Vagina (tissue), 2 donors: ENCODE measurements at regions not wholly inside any gene's neighbourhood (a gene's known extent, or its start where the extent isn't known, plus 50 kb on each side); places are given as distances from the start of the nearest gene placed in this dataset.

Experiments
- POLR2AphosphoS5 ChIP-seq, 2 donors: sonication (generic); formaldehyde crosslinking; IDR thresholded peaks; one replicate each; pipeline ENCODE4 v1.9.0; 2017; ENCODE audit warnings: antibody characterized with exemption in 2 of 2, mild to moderate bottlenecking in 2 of 2, low read depth in 1 of 2; ENCODE audit not compliant: insufficient read depth in 1 of 2
- TF ChIP-seq, protein P1 (sequence below), 3 experiments: fragments of 450-650 bp in 2 of 3; fragments of 200-600 bp in 1 of 3; sonication (generic) in 1 of 3; IDR thresholded peaks; one replicate each; pipeline ENCODE4 v1.5.1; 2017 to 2019; ENCODE audit warnings: antibody characterized with exemption in 3 of 3, mild to moderate bottlenecking in 2 of 3, moderate library complexity in 2 of 3

DNA sequence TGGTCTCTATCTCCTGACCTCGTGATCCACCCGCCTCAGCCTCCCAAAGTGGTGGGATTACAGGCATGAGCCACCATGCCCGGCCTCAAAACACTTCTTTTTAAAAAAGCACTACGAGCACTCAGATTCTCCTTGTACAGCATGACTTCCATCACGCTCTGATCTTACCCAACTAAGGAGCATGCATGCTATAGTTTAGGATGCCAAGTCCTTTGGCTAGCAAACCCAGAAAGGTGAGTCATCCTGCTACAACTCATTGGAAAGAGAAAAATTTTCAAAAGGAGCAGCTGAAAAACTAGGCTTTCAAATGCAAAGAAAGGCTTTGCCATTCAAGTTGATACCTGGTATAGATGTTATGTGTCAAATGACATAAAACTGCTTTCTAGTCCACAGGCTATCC, 70.3 kb upstream of the PRICKLE2 start:
- TF ChIP-seq, protein P1, sequence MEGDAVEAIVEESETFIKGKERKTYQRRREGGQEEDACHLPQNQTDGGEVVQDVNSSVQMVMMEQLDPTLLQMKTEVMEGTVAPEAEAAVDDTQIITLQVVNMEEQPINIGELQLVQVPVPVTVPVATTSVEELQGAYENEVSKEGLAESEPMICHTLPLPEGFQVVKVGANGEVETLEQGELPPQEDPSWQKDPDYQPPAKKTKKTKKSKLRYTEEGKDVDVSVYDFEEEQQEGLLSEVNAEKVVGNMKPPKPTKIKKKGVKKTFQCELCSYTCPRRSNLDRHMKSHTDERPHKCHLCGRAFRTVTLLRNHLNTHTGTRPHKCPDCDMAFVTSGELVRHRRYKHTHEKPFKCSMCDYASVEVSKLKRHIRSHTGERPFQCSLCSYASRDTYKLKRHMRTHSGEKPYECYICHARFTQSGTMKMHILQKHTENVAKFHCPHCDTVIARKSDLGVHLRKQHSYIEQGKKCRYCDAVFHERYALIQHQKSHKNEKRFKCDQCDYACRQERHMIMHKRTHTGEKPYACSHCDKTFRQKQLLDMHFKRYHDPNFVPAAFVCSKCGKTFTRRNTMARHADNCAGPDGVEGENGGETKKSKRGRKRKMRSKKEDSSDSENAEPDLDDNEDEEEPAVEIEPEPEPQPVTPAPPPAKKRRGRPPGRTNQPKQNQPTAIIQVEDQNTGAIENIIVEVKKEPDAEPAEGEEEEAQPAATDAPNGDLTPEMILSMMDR (IDR thresholded peaks at IDR 0.05): no peak
- TF ChIP-seq POLR2AphosphoS5 (IDR thresholded peaks at IDR 0.05; ENCODE audit: insufficient read depth in 1 of 2, low read depth in 1 of 2): peak in 1 of 2 donors; percentile 61
